ENCODE measurements at regions not wholly inside any gene's neighbourhood (a gene's known extent, or its start where the extent isn't known, plus 50 kb on each side); places are given as distances from the start of the nearest gene placed in this dataset.

GRCh38 chr6:144350528-144350880, 65.4 kb downstream of the UTRN start:
- no peaks in the 10 kb centered on the region for H4K20me1 ChIP-seq (ENCODE audit: control insufficient read depth, insufficient read depth, low read depth, low read length)
- H3K27ac ChIP-seq (ENCODE audit: low read depth, low read length) = no peak overlapping the region
- H3F3A ChIP-seq (ENCODE audit: control insufficient read depth, insufficient read depth) = peaks cover 7% of the 10 kb centered on the region
- H3K9me2 ChIP-seq (replicated peaks; ENCODE audit: control insufficient read depth, low read length) = no peaks in the 10 kb centered on the region
- H3K4me1 ChIP-seq (ENCODE audit: control insufficient read depth, low read length) = peaks cover 33% of the 10 kb centered on the region
- H3K79me2 ChIP-seq (ENCODE audit: control insufficient read depth, low read length) = no peaks in the 10 kb centered on the region
- H3K27me3 ChIP-seq (ENCODE audit: control insufficient read depth, low read length) = peaks cover 33% of the 10 kb centered on the region
- TF ChIP-seq CTCF (IDR thresholded peaks at IDR 0.05; ENCODE audit: low read depth, low read length, poor library complexity, severe bottlenecking) = no peak
- TF ChIP-seq EZH2phosphoT487 (IDR thresholded peaks at IDR 0.05; ENCODE audit: borderline replicate concordance, low read length) = no peak
- H3K4me2 ChIP-seq (ENCODE audit: low read length) = 0 out of 2 replicates have a peak overlapping the region, but pooled peaks have one; percentile 19
- no peaks in the 10 kb centered on the region for H3K36me3 ChIP-seq (ENCODE audit: control insufficient read depth, low read length)
- H3K9me3 ChIP-seq (ENCODE audit: control insufficient read depth, insufficient read depth, low read length) = no peaks in the 10 kb centered on the region
- H3K4me3 ChIP-seq (ENCODE audit: low read length) = no peak overlapping the region

- Histone ChIP-seq H3K4me1 (ENCODE audit: control insufficient read depth, low read length) (peaks cover 33% of the 10 kb centered on the region), H3K79me2 (ENCODE audit: control insufficient read depth, low read length) (no peaks in the 10 kb centered on the region), H4K20me1 (ENCODE audit: control insufficient read depth, insufficient read depth, low read depth, low read length) (no peaks in the 10 kb centered on the region), H3K36me3 (ENCODE audit: control insufficient read depth, low read length) (no peaks in the 10 kb centered on the region), H3K9me2 (replicated peaks; ENCODE audit: control insufficient read depth, low read length) (no peaks in the 10 kb centered on the region), H3K4me3 (ENCODE audit: low read length) (no peak overlapping the region), H3K27me3 (ENCODE audit: control insufficient read depth, low read length) (peaks cover 33% of the 10 kb centered on the region), H3K4me2 (ENCODE audit: low read length) (no peak overlapping the region), H3K9me3 (ENCODE audit: control insufficient read depth, insufficient read depth, low read length) (no peaks in the 10 kb centered on the region), H3F3A (ENCODE audit: control insufficient read depth, insufficient read depth) (peaks cover 7% of the 10 kb centered on the region), H3K27ac (ENCODE audit: low read depth, low read length) (no peak overlapping the region)
- TF ChIP-seq CTCF (IDR thresholded peaks at IDR 0.05; ENCODE audit: low read depth, low read length, poor library complexity, severe bottlenecking) (no peak), EZH2phosphoT487 (IDR thresholded peaks at IDR 0.05; ENCODE audit: borderline replicate concordance, low read length) (no peak)
These were observed 66.4 kb downstream of the UTRN start for GRCh38 chr6:144351379-144352127.

- Histone ChIP-seq H3K27me3 (ENCODE audit: control insufficient read depth, low read length) (peaks cover 33% of the 10 kb centered on the region), H3K4me1 (ENCODE audit: control insufficient read depth, low read length) (peaks cover 33% of the 10 kb centered on the region), H3F3A (ENCODE audit: control insufficient read depth, insufficient read depth) (peaks cover 7% of the 10 kb centered on the region), H3K9me3 (ENCODE audit: control insufficient read depth, insufficient read depth, low read length) (no peaks in the 10 kb centered on the region), H3K79me2 (ENCODE audit: control insufficient read depth, low read length) (no peaks in the 10 kb centered on the region), H3K4me3 (ENCODE audit: low read length) (no peak overlapping the region), H3K9me2 (replicated peaks; ENCODE audit: control insufficient read depth, low read length) (no peaks in the 10 kb centered on the region), H3K4me2 (ENCODE audit: low read length) (peak overlapping the region; percentile 29; the same call in 1 of the 2 replicates), H3K36me3 (ENCODE audit: control insufficient read depth, low read length) (no peaks in the 10 kb centered on the region), H4K20me1 (ENCODE audit: control insufficient read depth, insufficient read depth, low read depth, low read length) (no peaks in the 10 kb centered on the region), H3K27ac (ENCODE audit: low read depth, low read length) (no peak overlapping the region)
- TF ChIP-seq CTCF (IDR thresholded peaks at IDR 0.05; ENCODE audit: low read depth, low read length, poor library complexity, severe bottlenecking) (no peak), EZH2phosphoT487 (IDR thresholded peaks at IDR 0.05; ENCODE audit: borderline replicate concordance, low read length) (no peak)
These were observed 67.2 kb downstream of the UTRN start for GRCh38 chr6:144352331-144352730.
